H9 (cell line): ENCODE measurements at regions not wholly inside any gene's neighbourhood (a gene's known extent, or its start where the extent isn't known, plus 50 kb on each side); places are given as distances from the start of the nearest gene placed in this dataset.

Source experiments
- DNase-seq: peaks from one replicate; pipeline ENCODE4 v3.0.0-alpha.2; 2017
- H2AFZ ChIP-seq: one replicate; pipeline ENCODE4 v1.6.1; 2013; ENCODE audit warnings: mild to moderate bottlenecking, low read length, control low read depth, moderate library complexity
- H2AK5ac ChIP-seq: 2 replicates; pipeline ENCODE4 v1.6.1; 2013; ENCODE audit warnings: low read length, control low read depth, mixed read lengths; ENCODE audit not compliant: insufficient read length
- H2BK120ac ChIP-seq: one replicate; pipeline ENCODE4 v1.6.1; 2013; ENCODE audit warnings: low read depth, mild to moderate bottlenecking, low read length, control low read depth, inconsistent platforms; ENCODE audit not compliant: poor library complexity, severe bottlenecking
- H2BK12ac ChIP-seq: 2 replicates; pipeline ENCODE4 v1.6.1; 2013; ENCODE audit warnings: low read length, control low read depth, mixed read lengths, low read depth; ENCODE audit not compliant: insufficient read length
- H2BK15ac ChIP-seq: 2 replicates; pipeline ENCODE4 v1.6.1; 2013; ENCODE audit warnings: low read depth, low read length, control low read depth
- H2BK20ac ChIP-seq: one replicate; pipeline ENCODE4 v1.6.1; 2013; ENCODE audit warnings: low read depth, mild to moderate bottlenecking, low read length, control low read depth, inconsistent platforms; ENCODE audit not compliant: poor library complexity, severe bottlenecking
- H2BK5ac ChIP-seq: 2 replicates; pipeline ENCODE4 v1.6.1; 2013; ENCODE audit warnings: low read length, control low read depth, mixed read lengths; ENCODE audit not compliant: insufficient read length
- H3K14ac ChIP-seq: 2 replicates; pipeline ENCODE4 v1.6.1; 2013; ENCODE audit warnings: low read length, control low read depth; ENCODE audit not compliant: insufficient read depth
- H3K18ac ChIP-seq: 2 replicates; pipeline ENCODE4 v1.6.1; 2013; ENCODE audit warnings: low read depth, mild to moderate bottlenecking, mixed read lengths, low read length, control low read depth; ENCODE audit not compliant: insufficient read length
- H3K23ac ChIP-seq: 2 replicates; pipeline ENCODE4 v1.6.1; 2013; ENCODE audit warnings: low read length, control low read depth, mixed read lengths, low read depth; ENCODE audit not compliant: insufficient read length
- H3K23me2 ChIP-seq: 2 replicates; pipeline ENCODE4 v1.6.1; 2013; ENCODE audit warnings: low read depth, mild to moderate bottlenecking, mixed read lengths, low read length, control low read depth; ENCODE audit not compliant: insufficient read length, poor library complexity, severe bottlenecking
- H3K27ac ChIP-seq: 2 replicates; pipeline ENCODE4 v1.5.1; 2013; ENCODE audit warnings: low read length, control low read depth, mixed read lengths, low read depth; ENCODE audit not compliant: insufficient read length
- H3K27me3 ChIP-seq: 2 replicates; pipeline ENCODE4 v1.6.1; 2013; ENCODE audit warnings: low read length, control low read depth, inconsistent platforms; ENCODE audit not compliant: insufficient read depth
- H3K4ac ChIP-seq: 2 replicates; pipeline ENCODE4 v1.6.1; 2013; ENCODE audit warnings: low read depth, mild to moderate bottlenecking, control low read depth, inconsistent platforms, low read length, moderate library complexity
- H3K4me1 ChIP-seq: 2 replicates; pipeline ENCODE4 v1.6.1; 2013; ENCODE audit warnings: low read length, control low read depth, inconsistent platforms; ENCODE audit not compliant: insufficient read depth
- H3K4me2 ChIP-seq: 2 replicates; pipeline ENCODE4 v1.6.1; 2013; ENCODE audit warnings: low read length, control low read depth, mixed read lengths; ENCODE audit not compliant: insufficient read length, insufficient read depth
- H3K56ac ChIP-seq: 2 replicates; pipeline ENCODE4 v1.6.1; 2013; ENCODE audit warnings: low read depth, mild to moderate bottlenecking, mixed read lengths, low read length, control low read depth; ENCODE audit not compliant: insufficient read length
- H3K79me1 ChIP-seq: 2 replicates; pipeline ENCODE4 v1.6.1; 2013; ENCODE audit warnings: low read depth, mild to moderate bottlenecking, moderate library complexity, low read length, control low read depth, inconsistent platforms; ENCODE audit not compliant: insufficient read depth, poor library complexity, severe bottlenecking
- H3K79me2 ChIP-seq: 2 replicates; pipeline ENCODE4 v1.6.1; 2013; ENCODE audit warnings: low read length, control low read depth, inconsistent platforms; ENCODE audit not compliant: insufficient read depth
- H3K9ac ChIP-seq: 2 replicates; pipeline ENCODE4 v1.6.1; 2013; ENCODE audit warnings: low read length, control low read depth, mixed read lengths; ENCODE audit not compliant: insufficient read length; ENCODE audit errors: extremely low read depth
- H3K9me3 ChIP-seq: one replicate; pipeline ENCODE4 v1.6.1; 2013; ENCODE audit warnings: low read depth, low read length, inconsistent platforms; ENCODE audit not compliant: control insufficient read depth
- H3T11ph ChIP-seq: one replicate; pipeline ENCODE4 v1.6.1; 2013; ENCODE audit warnings: mild to moderate bottlenecking, low read length, control low read depth, inconsistent platforms
- H4K20me1 ChIP-seq: one replicate; pipeline ENCODE4 v1.6.1; 2013; ENCODE audit not compliant: control insufficient read depth, insufficient read length, insufficient read depth
- H4K5ac ChIP-seq: 2 replicates; pipeline ENCODE4 v1.6.1; 2013; ENCODE audit warnings: low read depth, mild to moderate bottlenecking, mixed read lengths, low read length, control low read depth; ENCODE audit not compliant: insufficient read length
- H4K8ac ChIP-seq: replicated peaks from 2 replicates; pipeline ENCODE4 v1.6.1; 2013; ENCODE audit warnings: low read length, control low read depth, mixed read lengths, low read depth; ENCODE audit not compliant: insufficient read length
- H4K91ac ChIP-seq: 2 replicates; pipeline ENCODE4 v1.6.1; 2013; ENCODE audit warnings: low read depth, mild to moderate bottlenecking, moderate library complexity, mixed read lengths, low read length, control low read depth; ENCODE audit not compliant: insufficient read length
- H3K27ac Mint-ChIP-seq, 3 experiments: 2 replicates in 2 of 3; 3 replicates in 1 of 3; pipeline ENCODE4 v1.8.0; 2020 to 2021; ENCODE audit warnings: mixed read lengths in 3 of 3, mild to moderate bottlenecking in 1 of 3, moderate library complexity in 1 of 3
- H3K27me3 Mint-ChIP-seq: 2 replicates; pipeline ENCODE4 v1.8.0; 2021; ENCODE audit warnings: low read depth, mild to moderate bottlenecking, moderate library complexity, mixed read lengths
- H3K36me3 Mint-ChIP-seq, 3 experiments: 2 replicates in 2 of 3; 3 replicates in 1 of 3; pipeline ENCODE4 v1.8.0; 2020 to 2021; ENCODE audit warnings: low read depth in 3 of 3, mixed read lengths in 3 of 3; ENCODE audit not compliant: insufficient read depth in 1 of 3
- H3K4me1 Mint-ChIP-seq, 2 experiments: 2 replicates each; pipeline ENCODE4 v1.8.0; 2020; ENCODE audit warnings: mixed read lengths in 2 of 2
- H3K4me3 Mint-ChIP-seq, 2 experiments: 2 replicates in 1 of 2; 3 replicates in 1 of 2; pipeline ENCODE4 v1.8.0; 2020 to 2021; ENCODE audit warnings: mild to moderate bottlenecking in 2 of 2, mixed read lengths in 2 of 2, moderate library complexity in 1 of 2
- H3K9me3 Mint-ChIP-seq, 2 experiments: 2 replicates in 1 of 2; 3 replicates in 1 of 2; pipeline ENCODE4 v1.8.0; 2020; ENCODE audit warnings: mild to moderate bottlenecking in 2 of 2, mixed read lengths in 2 of 2, moderate library complexity in 1 of 2
- TF ChIP-seq, protein P1 (sequence below): fragments of 200-600 bp; sonication (generic); conservative IDR thresholded peaks from 3 replicates; pipeline ENCODE4 v1.8.0; 2021; ENCODE audit warnings: antibody characterized with exemption, mild to moderate bottlenecking

DNA sequence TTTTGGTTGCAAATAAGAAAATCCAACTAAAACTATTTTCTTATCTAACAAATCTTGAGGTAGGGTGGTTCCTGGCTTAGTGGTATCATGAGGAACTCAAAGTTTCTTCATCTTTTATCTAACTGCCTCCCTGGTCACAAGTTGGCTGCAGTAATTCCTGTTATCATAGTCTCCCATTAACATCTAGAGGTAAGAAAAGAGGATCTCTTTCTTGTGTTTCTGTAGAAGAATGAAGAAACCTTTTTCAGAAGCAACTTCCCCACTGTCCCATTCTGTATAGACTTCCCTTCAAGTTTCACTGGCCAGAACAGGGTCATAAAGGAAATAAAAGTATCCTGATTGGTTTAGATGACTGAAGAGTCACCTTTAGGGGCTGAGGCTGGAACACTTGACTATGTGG, 81.8 kb upstream of the ELL2 start:
- Mint-ChIP-seq H3K4me1 (no peaks in the 10 kb centered on the region), H3K27me3 (no peaks in the 10 kb centered on the region), H3K9me3 (peaks cover 0 to 12% of the 10 kb centered on the region in 2 experiments; a peak in 3 of 5 replicates), H3K27ac (no peak overlapping the region), H3K4me3 (no peak overlapping the region), H3K36me3 (peaks cover 0 to 2% (median 2%) of the 10 kb centered on the region in 3 experiments; a peak in 2 of 7 replicates)
- Histone ChIP-seq H3K4ac (no peak overlapping the region), H2BK15ac (no peak overlapping the region), H3K9me3 (no peaks in the 10 kb centered on the region), H2AK5ac (no peak overlapping the region), H3K9ac (no peak overlapping the region), H2BK20ac (no peak overlapping the region), H3K18ac (no peak overlapping the region), H3K27ac (no peak overlapping the region), H3K23ac (no peak overlapping the region), H3K14ac (no peak overlapping the region), H4K5ac (no peak overlapping the region), H3T11ph (no peak overlapping the region), H3K79me1 (no peaks in the 10 kb centered on the region), H3K4me2 (no peak overlapping the region), H4K8ac (no peak overlapping the region), H3K56ac (no peak overlapping the region), H4K20me1 (no peaks in the 10 kb centered on the region), H2AFZ (no peak overlapping the region), H2BK12ac (no peak overlapping the region), H3K27me3 (no peaks in the 10 kb centered on the region), H4K91ac (no peak overlapping the region), H3K4me1 (no peaks in the 10 kb centered on the region), H2BK120ac (no peak overlapping the region), H2BK5ac (no peak overlapping the region), H3K23me2 (no peaks in the 10 kb centered on the region), H3K79me2 (no peaks in the 10 kb centered on the region)
- DNase-seq, result no peak
- TF ChIP-seq, protein P1, sequence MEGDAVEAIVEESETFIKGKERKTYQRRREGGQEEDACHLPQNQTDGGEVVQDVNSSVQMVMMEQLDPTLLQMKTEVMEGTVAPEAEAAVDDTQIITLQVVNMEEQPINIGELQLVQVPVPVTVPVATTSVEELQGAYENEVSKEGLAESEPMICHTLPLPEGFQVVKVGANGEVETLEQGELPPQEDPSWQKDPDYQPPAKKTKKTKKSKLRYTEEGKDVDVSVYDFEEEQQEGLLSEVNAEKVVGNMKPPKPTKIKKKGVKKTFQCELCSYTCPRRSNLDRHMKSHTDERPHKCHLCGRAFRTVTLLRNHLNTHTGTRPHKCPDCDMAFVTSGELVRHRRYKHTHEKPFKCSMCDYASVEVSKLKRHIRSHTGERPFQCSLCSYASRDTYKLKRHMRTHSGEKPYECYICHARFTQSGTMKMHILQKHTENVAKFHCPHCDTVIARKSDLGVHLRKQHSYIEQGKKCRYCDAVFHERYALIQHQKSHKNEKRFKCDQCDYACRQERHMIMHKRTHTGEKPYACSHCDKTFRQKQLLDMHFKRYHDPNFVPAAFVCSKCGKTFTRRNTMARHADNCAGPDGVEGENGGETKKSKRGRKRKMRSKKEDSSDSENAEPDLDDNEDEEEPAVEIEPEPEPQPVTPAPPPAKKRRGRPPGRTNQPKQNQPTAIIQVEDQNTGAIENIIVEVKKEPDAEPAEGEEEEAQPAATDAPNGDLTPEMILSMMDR, result no peak
